ENCODE measurements at regions not wholly inside any gene's neighbourhood (a gene's known extent, or its start where the extent isn't known, plus 50 kb on each side); places are given as distances from the start of the nearest gene placed in this dataset.
"Not testable (repeated sequence)": the region's sequence is repeated elsewhere in the genome, so short reads cannot be mapped to it uniquely, and the experiment has no call there.

GRCh38 chr15:30497275-30497674, 54.6 kb upstream of the GOLGA8Q start:
- TF ChIP-seq CTCF (IDR thresholded peaks at IDR 0.05; ENCODE audit: insufficient read depth, low read depth, low read length); EZH2 (IDR thresholded peaks at IDR 0.05; ENCODE audit: insufficient read depth, low read length): not testable (repeated sequence)
